KOPT-K1 (cell line): ENCODE measurements at regions not wholly inside any gene's neighbourhood (a gene's known extent, or its start where the extent isn't known, plus 50 kb on each side); places are given as distances from the start of the nearest gene placed in this dataset.
"Not testable (repeated sequence)": the region's sequence is repeated elsewhere in the genome, so short reads cannot be mapped to it uniquely, and the experiment has no call there.

Experiments used
- H3K27ac ChIP-seq: fragments of 200-600 bp; sonication (generic); 2 replicates; pipeline ENCODE4 v1.5.1; 2016; ENCODE audit warnings: antibody characterized with exemption, mild to moderate bottlenecking, low read depth, low read length; ENCODE audit not compliant: poor library complexity, severe bottlenecking
- H3K36me3 ChIP-seq: fragments of 200-600 bp; sonication (generic); 2 replicates; pipeline ENCODE4 v1.5.1; 2017; ENCODE audit warnings: antibody characterized with exemption, mild to moderate bottlenecking, low read length, moderate library complexity; ENCODE audit not compliant: insufficient read depth
- H3K9me3 ChIP-seq: fragments of 200-600 bp; sonication (generic); 2 replicates; pipeline ENCODE4 v1.5.1; 2017; ENCODE audit warnings: antibody characterized with exemption, low read length, mild to moderate bottlenecking; ENCODE audit not compliant: insufficient read depth, poor library complexity, severe bottlenecking

GRCh38 chr3:24682141-24682547 is 187.5 kb upstream of the THRB start:
- no peaks in the 10 kb centered on the region for H3K36me3 ChIP-seq
- no peaks in the 10 kb centered on the region for H3K9me3 ChIP-seq
- no peak overlapping the region for H3K27ac ChIP-seq

- no peak overlapping the region for H3K27ac ChIP-seq
Observed at GRCh38 chr3:24683090-24683489, 188.4 kb upstream of the THRB start.

GRCh38 chr3:24683633-24684384 is 189.2 kb upstream of the THRB start:
- Histone ChIP-seq H3K27ac (no peak overlapping the region), H3K36me3 (no peaks in the 10 kb centered on the region), H3K9me3 (no peaks in the 10 kb centered on the region)

More at GRCh38 chr3:24683090-24683489, 188.4 kb upstream of the THRB start:
- Histone ChIP-seq H3K9me3 (no peaks in the 10 kb centered on the region), H3K36me3 (no peaks in the 10 kb centered on the region)

GRCh38 chr3:24684506-24685023 is 189.9 kb upstream of the THRB start:
- Histone ChIP-seq H3K36me3 (no peaks in the 10 kb centered on the region), H3K27ac (no peak overlapping the region)

GRCh38 chr3:24686808-24687207 is 192.2 kb upstream of the THRB start:
- no peaks in the 10 kb centered on the region for H3K36me3 ChIP-seq
- no peak overlapping the region for H3K27ac ChIP-seq
- no peaks in the 10 kb centered on the region for H3K9me3 ChIP-seq

More at GRCh38 chr3:24684506-24685023, 189.9 kb upstream of the THRB start:
- no peaks in the 10 kb centered on the region for H3K9me3 ChIP-seq

GRCh38 chr3:24687671-24688070 is 193.0 kb upstream of the THRB start:
- no peaks in the 10 kb centered on the region for H3K9me3 ChIP-seq
- no peak overlapping the region for H3K27ac ChIP-seq
- no peaks in the 10 kb centered on the region for H3K36me3 ChIP-seq

GRCh38 chr3:24688446-24689148 is 193.9 kb upstream of the THRB start:
- no peak overlapping the region for H3K27ac ChIP-seq
- no peaks in the 10 kb centered on the region for H3K36me3 ChIP-seq
- no peaks in the 10 kb centered on the region for H3K9me3 ChIP-seq

GRCh38 chr3:24689353-24689752 is 194.7 kb upstream of the THRB start:
- H3K9me3 ChIP-seq = no peaks in the 10 kb centered on the region
- H3K27ac ChIP-seq = no peak overlapping the region
- H3K36me3 ChIP-seq = no peaks in the 10 kb centered on the region

- no peak overlapping the region for H3K27ac ChIP-seq
Observed at GRCh38 chr3:24690777-24691176, 196.1 kb upstream of the THRB start.

GRCh38 chr3:24699078-24699477 is 204.4 kb upstream of the THRB start:
- H3K36me3 ChIP-seq, H3K27ac ChIP-seq, H3K9me3 ChIP-seq: not testable (repeated sequence)

More at GRCh38 chr3:24690777-24691176, 196.1 kb upstream of the THRB start:
- H3K36me3 ChIP-seq = no peaks in the 10 kb centered on the region
- H3K9me3 ChIP-seq = no peaks in the 10 kb centered on the region

GRCh38 chr3:24704496-24704895 is 209.8 kb upstream of the THRB start:
- Histone ChIP-seq H3K27ac (no peak overlapping the region), H3K9me3 (no peaks in the 10 kb centered on the region), H3K36me3 (no peaks in the 10 kb centered on the region)

- H3K27ac ChIP-seq = no peak overlapping the region
- H3K36me3 ChIP-seq = no peaks in the 10 kb centered on the region
- no peaks in the 10 kb centered on the region for H3K9me3 ChIP-seq
Observed at GRCh38 chr3:24707936-24708335, 213.3 kb upstream of the THRB start.

GRCh38 chr3:24709956-24710355 is 215.3 kb upstream of the THRB start:
- Histone ChIP-seq H3K9me3 (no peaks in the 10 kb centered on the region), H3K27ac (no peak overlapping the region), H3K36me3 (no peaks in the 10 kb centered on the region)

- no peaks in the 10 kb centered on the region for H3K9me3 ChIP-seq
- no peak overlapping the region for H3K27ac ChIP-seq
- H3K36me3 ChIP-seq = no peaks in the 10 kb centered on the region
Observed at GRCh38 chr3:24713516-24713915, 218.9 kb upstream of the THRB start.

GRCh38 chr3:24714436-24714835 is 219.8 kb upstream of the THRB start:
- Histone ChIP-seq H3K36me3 (no peaks in the 10 kb centered on the region), H3K9me3 (no peaks in the 10 kb centered on the region), H3K27ac (no peak overlapping the region)
